Skin epidermis (tissue), 12 donors: ENCODE measurements at regions not wholly inside any gene's neighbourhood (a gene's known extent, or its start where the extent isn't known, plus 50 kb on each side); places are given as distances from the start of the nearest gene placed in this dataset.
"Not testable (repeated sequence)": the region's sequence is repeated elsewhere in the genome, so short reads cannot be mapped to it uniquely, and the experiment has no call there.

Experiments used
- H3K27ac ChIP-seq, 21 experiments: fragments of 200-600 bp; sonication (generic) in 11 of 21; one replicate each; pipeline ENCODE4 v1.5.0; 2020; ENCODE audit warnings: mild to moderate bottlenecking in 3 of 21, inconsistent platforms in 2 of 21, moderate library complexity in 2 of 21
- H3K4me3 ChIP-seq, 7 experiments: fragments of 200-600 bp; sonication (generic) in 2 of 7; one replicate each; pipeline ENCODE4 v1.5.0; 2020; ENCODE audit warnings: inconsistent platforms in 2 of 7, mild to moderate bottlenecking in 2 of 7, moderate library complexity in 1 of 7

DNA sequence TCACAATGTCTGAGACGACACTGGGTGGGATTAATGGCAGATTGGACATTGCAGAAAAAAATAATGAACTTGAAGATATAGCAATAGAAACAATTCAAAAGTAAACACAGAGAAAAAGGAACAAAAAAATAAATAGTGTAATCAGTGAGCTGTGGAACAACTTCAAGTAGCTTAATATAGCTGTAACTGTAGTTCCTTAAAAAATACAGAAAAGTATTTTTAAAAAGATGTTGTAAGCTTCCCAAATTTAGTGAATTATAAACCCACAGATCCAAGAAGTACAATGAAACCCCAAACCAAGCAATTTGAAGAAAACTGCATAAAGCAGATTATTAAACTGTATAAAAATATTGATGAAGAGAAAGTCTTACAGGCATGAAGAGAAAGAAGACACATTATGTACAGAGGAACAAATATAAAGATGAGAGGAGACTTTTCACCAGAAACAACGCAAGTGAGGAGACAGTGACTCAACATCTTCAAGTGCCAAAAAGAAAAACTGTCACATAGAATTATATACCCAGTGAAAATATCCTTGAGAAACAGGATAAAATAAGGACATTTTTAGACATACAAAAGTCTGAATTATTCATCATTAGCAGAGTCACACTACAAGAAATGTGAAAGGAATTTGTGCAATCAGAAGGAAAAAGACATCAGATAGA, 176.4 kb downstream of the NFKBIZ start:
- Histone ChIP-seq H3K27ac (no peak overlapping the region), H3K4me3 (no peak overlapping the region)

DNA sequence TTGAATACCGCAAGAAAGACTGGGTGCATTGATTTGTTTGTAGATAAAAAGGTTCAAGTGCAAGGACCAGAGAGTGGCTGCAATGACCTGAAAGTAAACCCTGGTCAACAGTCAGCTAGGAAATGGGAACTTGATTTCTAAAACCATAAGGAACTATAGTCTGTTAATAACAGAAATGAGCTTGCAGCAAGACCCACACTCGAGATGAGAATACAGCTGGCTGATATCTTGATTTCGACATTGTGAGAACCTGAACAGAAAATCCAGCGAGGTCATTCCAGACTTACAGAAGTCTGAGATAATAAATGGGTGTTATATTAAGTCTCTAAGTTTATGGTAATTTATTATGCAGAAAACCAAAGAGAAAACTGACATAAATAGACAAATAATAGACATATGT, 177.3 kb downstream of the NFKBIZ start:
- no peak overlapping the region for H3K4me3 ChIP-seq
- H3K27ac ChIP-seq = no peak overlapping the region

DNA sequence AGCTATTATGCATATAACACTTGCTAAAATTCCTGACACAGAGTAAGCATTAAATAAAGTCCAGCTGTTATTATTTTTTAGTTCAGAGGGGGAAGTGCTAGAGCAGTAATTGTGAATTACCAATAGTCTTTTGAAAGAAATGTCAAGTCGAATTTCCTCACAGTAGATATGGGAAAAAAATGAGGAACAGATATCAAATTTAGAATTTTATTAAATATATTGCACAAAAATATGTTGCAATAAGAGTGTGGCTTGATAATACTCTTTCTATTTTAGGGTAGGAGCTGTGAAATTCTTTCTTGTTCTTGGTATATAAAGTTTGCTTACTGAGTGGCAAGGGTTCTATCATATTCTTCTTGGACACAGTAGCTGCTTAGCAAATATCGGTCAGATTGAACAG, 181.3 kb downstream of the NFKBIZ start:
- H3K4me3 ChIP-seq = no peak overlapping the region
- H3K27ac ChIP-seq = no peak overlapping the region

DNA sequence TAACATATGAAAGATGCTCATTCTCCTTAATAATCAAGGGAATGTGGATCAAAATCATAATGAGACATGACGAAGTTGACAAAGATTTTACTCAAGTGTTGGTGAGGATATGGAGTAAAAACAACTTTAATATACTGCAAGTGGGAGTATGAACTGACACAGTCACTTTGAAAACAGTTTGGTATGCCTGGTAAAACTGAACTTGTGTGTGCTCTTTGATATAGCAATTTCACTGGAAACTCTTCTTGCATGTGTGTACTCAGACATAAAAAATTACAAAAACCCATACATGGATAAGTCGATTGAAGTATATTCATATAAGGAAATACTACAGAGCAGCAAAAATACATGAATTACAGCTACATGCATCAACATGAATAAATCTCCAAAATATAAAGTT, 182.5 kb downstream of the NFKBIZ start:
- no peak overlapping the region for H3K27ac ChIP-seq

DNA sequence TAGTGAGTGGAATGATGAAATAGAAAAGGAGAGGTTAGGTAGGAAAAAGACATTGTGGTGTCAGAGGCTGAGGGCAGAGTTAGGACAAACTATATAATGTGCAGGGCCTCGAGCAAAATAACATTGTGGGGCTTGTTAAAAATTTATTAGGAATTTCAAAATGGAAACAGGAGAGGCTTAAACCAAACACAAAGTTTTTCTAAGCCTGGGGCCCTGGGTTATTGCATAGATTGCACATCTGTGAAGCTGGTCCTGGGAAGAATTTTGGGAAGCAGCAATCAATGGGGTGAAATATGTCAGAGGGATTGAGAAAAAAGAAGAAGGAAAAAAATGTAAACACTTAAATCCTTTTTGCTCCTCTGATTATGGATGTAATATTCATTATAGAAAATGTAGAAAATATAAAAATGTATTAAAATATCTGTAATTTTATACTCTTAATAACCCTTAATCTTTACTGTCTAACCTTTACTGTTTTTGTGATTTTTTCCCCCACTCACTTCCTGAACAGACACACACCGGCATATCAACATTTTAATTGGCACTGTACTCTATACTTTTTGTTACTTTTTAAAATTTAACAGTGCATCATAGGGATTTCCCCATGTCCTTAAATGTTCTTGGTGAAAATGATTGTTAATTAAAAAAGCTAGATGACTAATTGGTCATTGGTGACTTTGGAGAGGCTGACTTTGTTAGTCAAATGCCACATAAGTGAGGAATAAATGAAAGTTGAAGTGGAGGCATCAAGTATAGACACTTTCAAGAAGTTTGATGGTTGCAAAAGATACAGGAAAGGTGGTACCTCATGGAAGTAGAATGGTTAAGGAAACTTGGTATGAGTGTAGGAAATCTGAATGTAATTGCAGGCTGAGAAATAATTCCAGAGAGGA, 183.4 kb downstream of the NFKBIZ start:
- H3K4me3 ChIP-seq = no peak overlapping the region
- no peak overlapping the region for H3K27ac ChIP-seq

More for the DNA sequence above, 182.5 kb downstream of the NFKBIZ start:
- no peak overlapping the region for H3K4me3 ChIP-seq

DNA sequence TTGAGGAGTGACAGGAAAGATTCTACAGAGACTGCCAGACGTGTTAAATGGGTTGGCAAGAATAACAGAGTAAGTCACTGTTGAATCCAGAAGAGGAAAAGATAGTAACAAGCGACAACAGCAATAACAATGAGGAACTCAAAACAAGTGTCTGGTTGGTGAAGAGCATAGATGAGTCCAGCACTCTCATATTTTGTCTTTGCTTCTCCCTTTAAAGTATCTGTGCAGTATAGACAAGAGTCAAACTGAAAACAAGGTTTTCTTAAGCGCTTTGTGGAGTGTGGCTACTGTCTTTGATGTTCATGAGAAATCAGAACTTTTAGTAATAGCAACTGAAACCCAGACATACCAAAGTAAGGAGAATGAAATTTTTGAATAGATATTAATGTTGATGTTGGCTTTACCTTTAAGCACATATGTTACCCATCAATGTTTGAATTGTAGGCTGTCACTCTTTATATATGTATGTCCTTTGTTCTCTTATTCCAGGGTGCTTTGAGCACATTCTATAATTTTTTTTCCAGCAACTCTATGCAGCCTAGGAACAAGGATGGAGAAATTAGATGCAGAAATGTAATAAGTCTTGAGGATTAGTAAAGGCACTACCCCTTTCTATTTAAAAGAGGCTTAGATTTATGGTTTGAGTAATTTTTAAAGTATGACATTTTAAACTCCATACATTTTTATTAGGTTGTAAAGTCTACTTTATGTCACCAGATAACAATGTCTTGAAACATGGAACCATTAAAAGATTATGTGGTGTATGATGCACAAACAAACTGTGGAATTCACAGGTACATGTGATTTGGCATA, 185.5 kb downstream of the NFKBIZ start:
- Histone ChIP-seq H3K4me3 (no peak overlapping the region), H3K27ac (no peak overlapping the region)

DNA sequence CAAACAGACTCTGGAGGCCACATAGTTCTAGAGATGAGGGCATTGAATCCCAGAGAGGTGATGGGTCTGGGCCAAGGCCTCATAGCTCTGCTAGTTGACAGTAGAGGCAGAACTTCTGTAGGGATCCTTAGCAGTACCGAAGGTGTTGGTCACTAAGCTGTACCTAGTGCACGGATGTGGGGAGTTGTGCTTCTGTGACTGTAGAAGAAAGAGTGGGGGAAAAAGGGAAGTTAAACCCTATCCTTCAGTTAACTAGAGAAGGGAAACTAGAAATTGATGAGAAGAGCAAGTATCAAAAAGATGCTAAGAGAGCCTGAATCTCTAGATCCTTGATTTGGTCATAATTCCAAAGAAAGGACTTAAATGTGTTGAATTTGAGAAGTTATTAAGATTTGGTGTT, 186.7 kb downstream of the NFKBIZ start:
- no peak overlapping the region for H3K4me3 ChIP-seq
- H3K27ac ChIP-seq = no peak overlapping the region

DNA sequence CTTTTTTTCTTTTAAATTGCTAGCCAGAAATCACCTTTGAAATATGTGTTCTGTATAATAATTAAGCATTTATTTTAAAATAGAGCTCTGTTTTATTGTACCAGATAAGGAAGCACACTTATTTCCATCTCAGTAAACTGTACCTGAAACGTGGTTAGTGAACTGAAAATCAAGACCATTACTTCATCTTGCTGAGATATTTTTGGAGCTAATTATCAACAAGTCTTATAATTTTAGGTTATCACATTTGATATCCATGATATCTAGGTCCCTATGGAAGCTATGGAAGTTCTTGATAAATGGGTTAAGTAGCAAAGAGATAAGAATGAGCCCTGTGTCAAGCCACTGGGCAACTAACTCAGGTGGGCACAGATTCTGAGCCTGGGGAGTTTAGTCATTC, 187.2 kb downstream of the NFKBIZ start:
- no peak overlapping the region for H3K4me3 ChIP-seq
- H3K27ac ChIP-seq = no peak overlapping the region

DNA sequence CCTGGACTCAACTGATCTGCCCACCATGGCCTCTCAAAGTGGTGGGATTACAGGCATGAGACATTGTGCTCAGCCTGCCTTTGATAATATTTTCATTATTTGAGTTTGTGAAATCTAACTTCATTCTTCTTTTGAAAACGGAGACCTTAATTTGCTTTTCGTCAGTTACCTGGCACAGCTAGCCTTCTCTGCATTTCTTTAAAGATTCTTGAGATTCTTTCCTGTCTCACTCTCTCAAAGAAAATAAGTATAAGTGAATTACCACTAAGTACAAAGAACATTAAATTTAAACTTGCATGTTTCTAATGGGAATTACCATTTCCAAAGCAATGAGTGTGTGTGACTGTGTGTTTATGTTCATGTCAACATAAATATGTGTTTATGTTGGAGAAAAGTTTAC, 187.9 kb downstream of the NFKBIZ start:
- Histone ChIP-seq H3K4me3 (no peak overlapping the region), H3K27ac (no peak overlapping the region)

DNA sequence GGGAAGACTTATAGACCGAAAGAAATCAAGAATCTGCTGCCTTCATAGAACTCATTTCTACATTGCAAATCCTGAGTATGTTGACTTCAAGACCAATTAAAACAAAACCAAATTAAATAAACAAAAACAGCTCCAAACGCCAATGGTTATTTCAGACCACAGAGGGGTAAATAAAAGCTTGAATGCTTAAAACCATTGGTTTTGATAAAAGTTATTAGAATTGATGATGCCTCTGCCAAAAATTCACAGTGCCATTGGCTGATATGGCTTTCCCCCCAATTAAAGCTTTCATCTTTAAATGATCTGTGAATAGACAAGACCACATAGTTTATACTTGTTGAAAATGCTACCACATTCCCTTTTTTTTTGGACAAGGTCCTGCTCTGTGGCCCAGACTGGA, 188.5 kb downstream of the NFKBIZ start:
- Histone ChIP-seq H3K27ac (no peak overlapping the region), H3K4me3 (no peak overlapping the region)

DNA sequence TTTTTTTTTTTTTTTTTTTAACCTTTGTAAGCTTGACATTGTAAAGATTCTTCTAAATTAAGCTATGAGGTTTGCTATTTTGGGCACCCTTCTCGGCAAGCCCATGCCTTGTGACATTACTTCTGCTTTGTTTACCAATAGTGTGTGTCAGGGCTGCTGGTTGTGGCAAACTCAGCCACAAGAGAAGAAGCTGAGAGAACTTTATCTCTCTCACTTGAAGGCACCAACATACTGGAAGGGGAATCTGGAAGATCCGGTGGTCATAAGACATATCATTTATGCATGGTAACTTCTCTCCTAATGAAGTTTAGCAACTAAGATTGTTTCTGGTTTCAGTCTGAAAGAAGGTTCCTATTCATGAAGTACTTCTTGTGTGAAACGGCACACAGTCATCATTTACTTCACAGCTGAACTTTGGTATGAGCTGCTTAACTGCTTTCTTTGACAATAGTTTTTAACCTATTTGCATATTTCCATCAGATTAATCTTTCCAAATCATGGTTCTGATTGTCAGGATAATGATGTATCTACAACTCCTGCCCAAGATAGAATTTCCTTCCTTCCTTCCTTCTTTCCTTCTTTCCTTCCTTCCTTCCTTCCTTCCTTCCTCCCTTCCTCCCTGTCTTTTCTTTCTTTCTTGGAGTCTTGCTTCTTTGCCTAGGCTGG, 189.3 kb downstream of the NFKBIZ start:
- Histone ChIP-seq H3K4me3 (no peak overlapping the region), H3K27ac (no peak overlapping the region)

DNA sequence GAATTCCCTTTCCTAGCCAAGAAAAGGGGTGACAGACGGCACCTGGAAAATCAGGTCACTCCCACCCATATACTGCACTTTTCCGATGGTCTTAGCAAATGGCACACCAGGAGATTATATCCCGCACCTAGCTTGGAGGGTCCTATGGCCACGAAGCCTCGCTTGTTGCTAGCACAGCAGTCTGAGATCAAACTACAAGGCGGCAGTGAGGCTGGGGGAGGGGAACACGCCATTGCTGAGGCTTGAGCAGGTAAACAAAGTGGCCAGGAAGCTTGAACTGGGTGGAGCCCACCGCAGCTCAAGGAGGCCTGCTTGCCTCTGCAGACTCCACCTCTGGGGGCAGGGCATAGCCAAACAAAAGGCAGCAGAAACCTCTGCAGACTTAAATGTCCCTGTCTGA, 190.8 kb downstream of the NFKBIZ start:
- not testable (repeated sequence) for H3K27ac ChIP-seq, H3K4me3 ChIP-seq

DNA sequence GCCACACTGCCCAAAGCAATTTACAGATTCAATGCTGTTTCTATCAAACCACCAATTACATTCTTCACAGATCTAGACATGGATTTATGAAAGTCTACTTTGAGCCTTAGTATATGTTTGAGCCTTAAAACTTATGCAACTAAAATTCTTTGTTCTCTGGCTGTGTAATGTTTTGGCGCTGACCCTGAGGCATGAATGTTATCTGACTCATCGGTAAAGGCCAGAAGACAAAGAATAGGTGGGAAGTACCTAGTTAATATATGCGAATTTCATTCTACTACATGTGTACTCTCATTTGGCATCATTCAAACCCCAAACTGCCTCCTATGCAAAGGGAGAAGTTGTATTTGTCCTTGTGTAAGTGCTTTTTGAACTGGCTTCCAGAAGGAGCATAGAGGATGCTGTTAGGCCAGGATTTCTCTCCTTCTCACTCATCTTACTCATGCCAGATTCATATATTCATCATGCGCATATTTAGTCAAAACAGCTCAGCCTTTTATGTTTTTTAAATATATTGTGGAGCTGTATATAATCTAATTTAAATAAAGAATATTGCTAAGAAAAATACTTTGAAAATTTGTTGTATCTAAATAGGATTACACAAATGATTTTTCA, 204.2 kb downstream of the NFKBIZ start:
- Histone ChIP-seq H3K27ac (peak overlapping the region in 6 of 21 experiments; percentile 6 to 54 (median 26)), H3K4me3 (no peak overlapping the region)

DNA sequence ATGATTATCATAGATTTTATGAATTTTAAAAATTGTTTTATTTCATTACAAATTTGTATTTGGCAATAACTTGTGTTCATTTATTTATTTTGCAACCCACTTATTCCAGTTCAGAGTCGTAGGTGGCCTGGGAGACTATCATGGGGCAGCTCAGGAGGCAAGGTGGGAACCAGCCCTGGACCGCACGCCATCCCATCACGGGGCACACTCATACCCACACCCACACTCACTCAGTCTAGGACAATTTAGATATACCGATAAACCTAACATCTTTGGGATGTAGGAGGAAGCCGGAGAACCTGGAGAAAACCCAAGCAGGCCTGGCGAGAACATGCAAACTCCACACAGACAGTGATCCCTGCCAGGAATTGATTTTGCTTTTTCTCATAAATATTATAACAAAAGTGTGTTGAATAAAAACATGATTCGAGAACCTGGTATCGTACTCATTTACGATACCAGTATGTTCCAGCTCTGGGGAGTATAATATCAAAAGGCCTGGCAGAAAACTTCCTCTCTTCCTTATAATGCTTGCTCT, 205.3 kb downstream of the NFKBIZ start:
- Histone ChIP-seq H3K27ac (peak overlapping the region in 3 of 21 experiments; percentile 11 to 60 (median 47)), H3K4me3 (no peak overlapping the region)

DNA sequence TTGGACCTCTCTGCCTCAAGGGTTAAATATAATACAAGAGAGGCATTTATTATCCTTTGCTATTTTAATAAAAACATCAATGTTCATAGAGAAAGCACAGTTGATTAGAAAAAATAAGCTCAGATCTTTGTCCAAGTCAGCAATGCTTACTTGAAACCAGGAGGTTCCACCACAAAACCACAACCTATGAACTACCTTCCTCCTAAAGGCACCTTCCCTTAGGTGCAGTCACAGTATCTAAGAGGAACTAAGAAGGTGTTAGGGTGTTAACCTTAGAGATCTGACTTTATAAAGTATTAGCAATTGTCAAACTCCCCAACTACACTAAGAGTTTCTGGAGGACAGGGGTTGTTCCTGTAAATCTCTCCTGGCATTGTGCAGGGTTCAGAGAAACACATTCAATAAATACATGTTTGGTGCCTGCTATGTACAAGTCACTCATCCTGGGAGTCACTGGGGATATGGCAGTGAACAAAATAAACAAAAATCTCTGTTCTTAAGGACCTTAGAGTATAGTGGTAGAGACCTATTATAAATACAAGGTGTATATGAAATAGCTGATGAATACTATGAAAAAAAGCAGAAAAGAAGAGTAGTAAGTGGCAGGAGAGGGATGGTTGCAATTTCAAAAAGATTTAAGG, 208.6 kb downstream of the NFKBIZ start:
- no peak overlapping the region for H3K4me3 ChIP-seq
- H3K27ac ChIP-seq = no peak overlapping the region

DNA sequence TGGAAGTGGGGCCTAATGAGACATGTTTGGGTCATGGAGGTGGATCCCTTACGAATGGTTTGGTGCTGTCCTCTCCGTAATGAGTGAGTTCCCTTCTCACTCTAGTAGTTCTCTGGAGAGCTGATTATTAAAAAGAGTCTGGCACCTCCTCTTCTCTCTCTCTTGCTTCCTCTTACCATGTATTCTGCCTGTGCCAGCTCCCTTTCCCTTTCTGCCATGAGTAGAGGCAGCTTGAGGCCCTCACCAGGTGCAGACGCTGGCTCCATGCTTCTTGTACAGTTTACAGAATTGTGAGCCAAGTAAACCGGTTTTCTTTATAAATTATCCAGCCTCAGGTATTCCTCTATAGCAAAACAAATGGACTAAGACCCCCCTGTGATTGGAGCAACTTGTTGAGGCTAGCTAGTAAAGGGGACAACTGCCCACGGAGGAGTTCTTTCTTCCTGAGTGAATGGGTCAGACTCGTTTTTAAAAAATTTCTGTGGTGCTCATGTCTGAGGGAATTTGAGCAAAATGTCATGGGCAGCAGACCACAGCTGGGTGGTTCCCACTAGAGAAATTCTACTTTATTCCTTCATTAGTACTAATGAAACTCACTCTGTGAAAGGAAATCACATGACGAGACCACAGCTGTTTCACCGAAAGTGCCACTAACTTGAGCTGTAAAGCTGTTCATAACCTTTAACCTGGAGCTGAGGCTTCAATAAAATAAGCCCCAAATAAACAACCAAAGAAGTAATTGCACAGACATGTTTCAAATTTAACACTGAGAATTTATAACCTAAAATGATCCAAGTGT, 210.0 kb downstream of the NFKBIZ start:
- H3K27ac ChIP-seq = peak overlapping the region in 1 of 21 experiments; percentile 34
- H3K4me3 ChIP-seq = no peak overlapping the region

DNA sequence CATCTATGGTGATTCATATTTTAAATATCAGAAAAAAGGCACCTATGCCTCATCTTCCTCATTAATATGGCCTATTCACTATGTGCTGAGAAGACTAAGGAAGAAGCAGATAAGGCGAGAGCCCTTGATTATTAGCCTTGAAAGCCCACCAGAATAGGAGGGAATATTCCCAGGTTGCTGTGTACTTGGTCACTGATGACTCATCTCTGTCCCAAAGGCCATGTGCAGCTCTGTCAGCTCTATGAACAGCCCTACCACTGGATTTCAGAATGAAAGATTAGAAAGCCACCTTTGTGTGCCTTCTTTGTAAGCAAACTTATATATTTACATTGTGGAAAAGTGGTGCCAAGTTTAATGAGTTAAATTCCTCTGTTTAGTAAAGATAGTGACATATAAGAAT, 211.5 kb downstream of the NFKBIZ start:
- no peak overlapping the region for H3K27ac ChIP-seq
- no peak overlapping the region for H3K4me3 ChIP-seq

DNA sequence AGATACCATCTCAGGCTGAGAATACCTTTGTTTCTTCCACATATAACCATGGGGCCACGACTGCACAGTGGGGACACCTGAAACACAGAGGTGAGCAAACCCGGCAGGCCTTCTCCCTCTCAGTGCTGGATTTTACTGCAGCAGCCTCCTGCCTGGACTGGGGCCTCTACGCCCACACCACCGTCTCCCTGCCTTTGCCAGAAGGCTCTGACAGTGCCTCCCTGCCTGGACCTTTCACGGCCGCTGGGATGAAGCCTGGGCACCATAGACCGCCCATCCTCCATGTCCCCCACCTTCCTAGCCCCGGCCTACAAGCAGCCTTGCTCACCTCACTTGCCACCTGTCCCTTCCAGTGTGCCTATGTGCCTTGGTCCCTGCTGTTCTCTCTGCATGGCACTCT, 214.3 kb downstream of the NFKBIZ start:
- no peak overlapping the region for H3K27ac ChIP-seq
- H3K4me3 ChIP-seq = no peak overlapping the region
